ENCODE measurements at regions not wholly inside any gene's neighbourhood (a gene's known extent, or its start where the extent isn't known, plus 50 kb on each side); places are given as distances from the start of the nearest gene placed in this dataset.

DNA sequence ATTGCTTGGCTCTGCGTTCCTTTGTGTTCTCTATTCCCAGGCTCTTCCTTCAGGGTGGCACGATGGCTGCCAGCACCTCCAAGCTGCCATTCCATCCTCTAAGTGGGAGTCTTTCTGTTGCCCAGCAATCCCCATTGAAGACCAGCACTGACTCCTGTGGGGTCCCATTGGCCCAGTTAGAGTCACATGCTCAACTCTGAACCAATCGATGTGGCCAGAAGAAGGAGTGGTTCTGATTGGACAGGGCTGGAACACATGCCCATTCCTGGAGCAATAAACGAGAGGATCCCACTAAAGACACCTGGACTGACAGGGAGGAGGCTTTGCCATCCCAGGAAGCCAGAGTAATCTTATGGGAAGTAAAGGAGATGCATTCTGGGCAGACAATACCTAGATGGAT lies 97.2 kb upstream of the IGSF21 start:
- WGBS, 2 donors: 80 to 82% methylated on average over 4 of the region's 4 CpGs
- no peaks in the 10 kb centered on the region for H3K4me1 ChIP-seq
- peaks cover 0 to 13% of the 10 kb centered on the region in 2 donors for H3K27me3 ChIP-seq
- H3K9me3 ChIP-seq: no peaks in the 10 kb centered on the region
- no peak overlapping the region for H3K27ac ChIP-seq
- no peak overlapping the region for H3K4me3 ChIP-seq
- DNase-seq (ENCODE audit: low spot score in 2 of 2): no peak
- no peaks in the 10 kb centered on the region for H3K36me3 ChIP-seq
- no peak for TF ChIP-seq POLR2A (IDR thresholded peaks at IDR 0.05)
- TF ChIP-seq, protein P1, sequence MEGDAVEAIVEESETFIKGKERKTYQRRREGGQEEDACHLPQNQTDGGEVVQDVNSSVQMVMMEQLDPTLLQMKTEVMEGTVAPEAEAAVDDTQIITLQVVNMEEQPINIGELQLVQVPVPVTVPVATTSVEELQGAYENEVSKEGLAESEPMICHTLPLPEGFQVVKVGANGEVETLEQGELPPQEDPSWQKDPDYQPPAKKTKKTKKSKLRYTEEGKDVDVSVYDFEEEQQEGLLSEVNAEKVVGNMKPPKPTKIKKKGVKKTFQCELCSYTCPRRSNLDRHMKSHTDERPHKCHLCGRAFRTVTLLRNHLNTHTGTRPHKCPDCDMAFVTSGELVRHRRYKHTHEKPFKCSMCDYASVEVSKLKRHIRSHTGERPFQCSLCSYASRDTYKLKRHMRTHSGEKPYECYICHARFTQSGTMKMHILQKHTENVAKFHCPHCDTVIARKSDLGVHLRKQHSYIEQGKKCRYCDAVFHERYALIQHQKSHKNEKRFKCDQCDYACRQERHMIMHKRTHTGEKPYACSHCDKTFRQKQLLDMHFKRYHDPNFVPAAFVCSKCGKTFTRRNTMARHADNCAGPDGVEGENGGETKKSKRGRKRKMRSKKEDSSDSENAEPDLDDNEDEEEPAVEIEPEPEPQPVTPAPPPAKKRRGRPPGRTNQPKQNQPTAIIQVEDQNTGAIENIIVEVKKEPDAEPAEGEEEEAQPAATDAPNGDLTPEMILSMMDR (IDR thresholded peaks at IDR 0.05): no peak
- TF ChIP-seq EP300 (IDR thresholded peaks at IDR 0.05): no peak

DNA sequence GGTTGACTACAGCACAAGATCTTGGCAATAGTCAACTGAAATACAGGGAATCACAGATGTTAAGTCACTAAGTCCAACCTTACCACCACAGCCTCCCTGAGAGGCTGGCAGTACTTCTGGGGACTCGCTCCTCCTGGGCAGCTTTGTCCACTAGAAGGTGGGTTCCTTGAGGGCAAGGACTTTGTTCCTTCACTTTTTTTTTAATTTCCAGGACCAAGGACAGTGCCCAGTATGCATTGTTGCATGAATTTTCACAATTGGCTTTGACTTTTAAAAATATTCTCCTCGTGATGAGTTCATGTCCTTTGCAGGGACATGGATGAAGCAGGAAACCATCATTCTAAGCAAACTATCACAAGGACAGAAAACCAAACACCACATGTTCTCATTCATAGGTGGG lies 96.7 kb upstream of the IGSF21 start:
- 47 to 53% methylated on average over 2 of the region's 2 CpGs for WGBS, 2 donors
- H3K4me1 ChIP-seq: no peaks in the 10 kb centered on the region
- no peak for TF ChIP-seq POLR2A (IDR thresholded peaks at IDR 0.05)
- TF ChIP-seq EP300 (IDR thresholded peaks at IDR 0.05): no peak
- TF ChIP-seq, protein P1 (IDR thresholded peaks at IDR 0.05): no peak
- no peaks in the 10 kb centered on the region for H3K36me3 ChIP-seq
- H3K27me3 ChIP-seq: peaks cover 0 to 13% of the 10 kb centered on the region in 2 donors
- H3K9me3 ChIP-seq: no peaks in the 10 kb centered on the region
- no peak for DNase-seq (ENCODE audit: low spot score in 2 of 2)
- H3K4me3 ChIP-seq: no peak overlapping the region
- no peak overlapping the region for H3K27ac ChIP-seq

DNA sequence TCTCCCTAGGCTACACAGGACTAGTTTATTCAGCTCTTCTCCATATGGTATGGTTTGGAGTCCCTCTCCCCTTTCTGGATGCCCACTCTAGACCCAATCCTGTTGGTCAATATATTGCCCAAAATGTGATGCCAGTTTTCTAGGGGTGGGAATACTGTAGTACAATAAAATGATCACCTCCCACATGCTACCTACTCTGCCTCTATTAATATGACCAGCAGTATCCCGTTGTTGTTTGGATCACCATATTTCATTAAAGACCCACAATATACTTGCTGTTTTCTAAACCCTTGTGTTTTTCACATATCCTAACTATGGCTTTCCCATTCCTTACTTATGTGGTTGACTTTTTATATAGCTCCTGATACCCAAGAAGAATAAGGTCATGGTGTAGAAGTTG lies 95.9 kb upstream of the IGSF21 start:
- Histone ChIP-seq H3K27me3 (peaks cover 0 to 13% of the 10 kb centered on the region in 2 donors), H3K27ac (no peak overlapping the region), H3K9me3 (no peaks in the 10 kb centered on the region), H3K36me3 (no peaks in the 10 kb centered on the region), H3K4me3 (no peak overlapping the region), H3K4me1 (no peaks in the 10 kb centered on the region)
- TF ChIP-seq, protein P1 (IDR thresholded peaks at IDR 0.05): no peak
- WGBS, 2 donors: 91% methylated on average over 1 of the region's 1 CpG
- no peak for DNase-seq (ENCODE audit: low spot score in 2 of 2)

DNA sequence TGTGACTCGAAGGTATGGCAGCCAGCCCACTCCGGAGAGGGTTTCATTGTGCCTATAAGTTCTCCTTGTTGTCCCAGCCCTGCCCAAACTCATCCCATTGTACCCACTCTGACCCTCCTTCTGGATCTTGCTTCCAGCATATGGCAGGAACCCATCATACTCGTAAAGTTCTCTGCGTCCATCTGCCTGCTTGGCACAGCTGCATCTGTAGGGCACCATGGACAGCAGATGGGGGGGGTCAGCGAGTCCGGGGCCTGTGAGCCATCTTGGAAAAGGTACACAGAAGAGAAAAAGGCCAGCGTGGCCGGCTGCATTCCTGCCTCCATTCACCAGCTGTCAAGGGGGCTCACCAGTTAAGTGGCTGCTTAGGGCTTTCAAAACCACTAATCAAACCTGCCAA lies 94.9 kb upstream of the IGSF21 start:
- H3K4me3 ChIP-seq: no peak overlapping the region
- 65 to 71% methylated on average over 8 of the region's 8 CpGs for WGBS, 2 donors
- no peak overlapping the region for H3K27ac ChIP-seq
- H3K4me1 ChIP-seq: no peaks in the 10 kb centered on the region
- no peak for DNase-seq (ENCODE audit: low spot score in 2 of 2)
- no peaks in the 10 kb centered on the region for H3K36me3 ChIP-seq
- no peaks in the 10 kb centered on the region for H3K9me3 ChIP-seq
- peaks cover 0 to 13% of the 10 kb centered on the region in 2 donors for H3K27me3 ChIP-seq
- TF ChIP-seq EP300 (IDR thresholded peaks at IDR 0.05): no peak
- TF ChIP-seq, protein P1 (IDR thresholded peaks at IDR 0.05): no peak
- TF ChIP-seq POLR2A (IDR thresholded peaks at IDR 0.05): no peak

DNA sequence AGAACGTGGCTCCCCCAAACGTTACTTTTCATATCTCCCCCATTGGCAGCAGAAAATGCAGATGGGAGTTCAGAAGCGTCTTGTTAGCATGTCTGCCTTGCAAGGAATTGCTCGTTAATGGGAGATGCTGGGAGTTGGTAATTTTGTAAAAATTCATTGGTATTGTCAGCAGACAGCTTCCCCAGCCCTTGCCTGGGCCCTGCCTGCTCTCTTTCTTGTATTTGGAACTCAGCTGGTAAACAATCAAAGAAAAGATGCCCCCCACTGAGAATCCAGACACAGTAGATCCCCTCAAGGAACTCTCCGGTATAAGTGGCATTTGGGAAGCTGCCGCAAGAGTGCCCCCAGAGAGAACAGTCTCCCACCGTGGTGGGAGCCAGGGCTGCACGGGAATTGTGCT lies 94.4 kb upstream of the IGSF21 start:
- DNase-seq (ENCODE audit: low spot score in 2 of 2): no peak
- no peak overlapping the region for H3K4me3 ChIP-seq
- TF ChIP-seq POLR2A (IDR thresholded peaks at IDR 0.05) (no peak), EP300 (IDR thresholded peaks at IDR 0.05) (no peak)
- TF ChIP-seq, protein P1 (IDR thresholded peaks at IDR 0.05): no peak
- H3K27ac ChIP-seq: no peak overlapping the region
- H3K36me3 ChIP-seq: no peaks in the 10 kb centered on the region
- H3K4me1 ChIP-seq: no peaks in the 10 kb centered on the region
- peaks cover 0 to 13% of the 10 kb centered on the region in 2 donors for H3K27me3 ChIP-seq
- 40 to 52% methylated on average over 8 of the region's 8 CpGs for WGBS, 2 donors
- H3K9me3 ChIP-seq: no peaks in the 10 kb centered on the region

All from tibial nerve (tissue), 4 donors.